Endothelial cell of umbilical vein (primary cell): ENCODE measurements at regions not wholly inside any gene's neighbourhood (a gene's known extent, or its start where the extent isn't known, plus 50 kb on each side); places are given as distances from the start of the nearest gene placed in this dataset.

Source experiments
- BruUV-seq: library from RNA; stranded (reverse); fragments of 400-500 nt; replicated peaks from 2 replicates; lab custom pipeline; 2021; lab: Mats Ljungman, UMichigan
- CTCF ChIA-PET: fragments of 300-600, 350-600 bp; sonication (Branson Sonifier 250); formaldehyde crosslinking; loops from one replicate; lab custom pipeline; 2021; ENCODE audit warnings: antibody characterized with exemption, inconsistent platforms; lab: Charles Lee
- POLR2A ChIA-PET: fragments of 300-600, 350-600 bp; sonication (Branson Sonifier 250); formaldehyde crosslinking; loops from one replicate; lab custom pipeline; 2021; ENCODE audit warnings: antibody characterized with exemption, inconsistent platforms; lab: Charles Lee
- DNase-seq: peaks from one replicate; pipeline ENCODE4 v3.0.0-alpha.2; 2011; ENCODE audit warnings: low read depth, low spot score
- FAIRE-seq: peaks from 2 replicates; lab custom pipeline; 2011; peaks lifted over from hg19 to GRCh38; lab: Jason Lieb, UNC
- H2AFZ ChIP-seq: 2 replicates; pipeline ENCODE4 v1.6.0; 2012; ENCODE audit warnings: low read depth, low read length, control low read depth, inconsistent platforms
- H3K27ac ChIP-seq: 2 replicates; pipeline ENCODE4 v1.5.1; 2011; ENCODE audit warnings: low read depth, mild to moderate bottlenecking, control low read depth, low read length, moderate library complexity; ENCODE audit not compliant: insufficient read depth
- H3K27me3 ChIP-seq, 2 experiments: 2 replicates each; pipeline versions ENCODE4 v1.6.0 to v1.6.1; 2011; ENCODE audit warnings: low read length in 2 of 2, mixed read lengths in 1 of 2; ENCODE audit not compliant: control insufficient read depth in 2 of 2, insufficient read depth in 2 of 2
- H3K36me3 ChIP-seq, 2 experiments: 2 replicates in 1 of 2; 3 replicates in 1 of 2; pipeline ENCODE4 v1.5.1; 2011; ENCODE audit warnings: low read length in 2 of 2, mild to moderate bottlenecking in 1 of 2, moderate library complexity in 1 of 2; ENCODE audit not compliant: control insufficient read depth in 2 of 2, insufficient read depth in 2 of 2; ENCODE audit errors: extremely low read depth in 1 of 2
- H3K4me1 ChIP-seq: 3 replicates; pipeline ENCODE4 v1.5.1; 2011; ENCODE audit warnings: mild to moderate bottlenecking, low read length; ENCODE audit not compliant: control insufficient read depth, insufficient read depth; ENCODE audit errors: extremely low read depth
- H3K4me2 ChIP-seq: 2 replicates; pipeline ENCODE4 v1.6.1; 2011; ENCODE audit warnings: low read length, control low read depth, mixed read lengths; ENCODE audit not compliant: insufficient read depth
- H3K4me3 ChIP-seq, 3 experiments: fragments of 200-600 bp in 1 of 3; sonication (generic), shearing (Covaris generic) in 1 of 3; replicated peaks in 1 of 3; 2 replicates each; pipeline ENCODE4 v1.5.1; 2011 to 2016; ENCODE audit warnings: control low read depth in 3 of 3, low read length in 3 of 3, mild to moderate bottlenecking in 2 of 3, inconsistent platforms in 1 of 3, low read depth in 1 of 3, moderate library complexity in 1 of 3; ENCODE audit not compliant: insufficient read depth in 1 of 3
- H3K79me2 ChIP-seq: 2 replicates; pipeline ENCODE4 v1.6.0; 2012; ENCODE audit warnings: low read length, inconsistent platforms; ENCODE audit not compliant: control insufficient read depth, insufficient read depth
- H3K9ac ChIP-seq: replicated peaks from 2 replicates; pipeline ENCODE3; 2011; ENCODE audit warnings: low read length, control low read depth; ENCODE audit not compliant: insufficient read depth; ENCODE audit errors: extremely low read depth
- H3K9me1 ChIP-seq: replicated peaks from 3 replicates; pipeline ENCODE4 v1.6.0; 2011; ENCODE audit warnings: mild to moderate bottlenecking, low read length; ENCODE audit not compliant: control insufficient read depth, insufficient read depth; ENCODE audit errors: extremely low read depth
- H3K9me3 ChIP-seq: replicated peaks from 2 replicates; pipeline ENCODE4 v1.5.1; 2012; ENCODE audit warnings: low read length, inconsistent platforms; ENCODE audit not compliant: control insufficient read depth, insufficient read depth
- H4K20me1 ChIP-seq: replicated peaks from 2 replicates; pipeline ENCODE3; 2011; ENCODE audit warnings: mild to moderate bottlenecking, low read length; ENCODE audit not compliant: control insufficient read depth, insufficient read depth; ENCODE audit errors: extremely low read depth
- EZH2 ChIP-seq: IDR thresholded peaks from 2 replicates; pipeline ENCODE4 v1.6.1; 2012; ENCODE audit warnings: borderline replicate concordance, low read depth, mild to moderate bottlenecking, moderate library complexity, low read length, inconsistent platforms; ENCODE audit not compliant: severe bottlenecking
- FOS ChIP-seq: IDR thresholded peaks from 2 replicates; pipeline ENCODE4 v1.6.1; 2011; ENCODE audit warnings: mild to moderate bottlenecking, low read length, moderate library complexity, borderline replicate concordance; ENCODE audit not compliant: insufficient read depth
- GATA2 ChIP-seq: IDR thresholded peaks from 2 replicates; pipeline ENCODE4 v1.7.0; 2011; ENCODE audit warnings: low read depth, mild to moderate bottlenecking, moderate library complexity, mixed read lengths, low read length; ENCODE audit not compliant: insufficient read length, insufficient read depth
- JUN ChIP-seq: IDR thresholded peaks from 2 replicates; pipeline ENCODE4 v1.6.1; 2011; ENCODE audit warnings: borderline replicate concordance, low read depth; ENCODE audit not compliant: insufficient read length, insufficient read depth
- MYC ChIP-seq: IDR thresholded peaks from one replicate; pipeline ENCODE4 v1.6.1; 2011; ENCODE audit warnings: mild to moderate bottlenecking, low read depth, low read length
- POLR2A ChIP-seq: IDR thresholded peaks from 2 replicates; pipeline ENCODE4 v1.6.1; 2012; ENCODE audit warnings: low read depth, mild to moderate bottlenecking, control low read depth, low read length
- POLR2AphosphoS5 ChIP-seq: IDR thresholded peaks from 2 replicates; pipeline ENCODE4 v1.6.1; 2012; ENCODE audit warnings: low read depth, mild to moderate bottlenecking, control low read depth, low read length, moderate library complexity; ENCODE audit not compliant: insufficient read depth
- dilution Hi-C: fragments of 300-500 bp; cut with MboI; formaldehyde crosslinking; loops from one replicate; pipeline ENCODE4 v1.15.0; 2019; ENCODE audit warnings: low sequenced_read_pairs; ENCODE audit not compliant: extremely low pct_ligation_motif_present
- intact Hi-C: fragments of 100-400 bp; cut with micrococcal nuclease; formaldehyde crosslinking; loops from one replicate; pipeline ENCODE4 v1.10.0; 2022
- TF ChIP-seq, protein P1 (sequence below): IDR thresholded peaks from 2 replicates; pipeline ENCODE4 v1.6.1; 2011; ENCODE audit not compliant: insufficient read depth, insufficient read length
- TF ChIP-seq, protein P2 (sequence below), 2 donors: IDR thresholded peaks; 1 replicate in 1 of 2; 2 replicates in 1 of 2; pipeline ENCODE4 v1.5.1; 2011; ENCODE audit warnings: low read length in 2 of 2, mild to moderate bottlenecking in 2 of 2, moderate library complexity in 2 of 2, control low read depth in 1 of 2, inconsistent platforms in 1 of 2, low read depth in 1 of 2; ENCODE audit not compliant: insufficient read depth in 1 of 2; ENCODE audit errors: extremely low read depth in 1 of 2

DNA sequence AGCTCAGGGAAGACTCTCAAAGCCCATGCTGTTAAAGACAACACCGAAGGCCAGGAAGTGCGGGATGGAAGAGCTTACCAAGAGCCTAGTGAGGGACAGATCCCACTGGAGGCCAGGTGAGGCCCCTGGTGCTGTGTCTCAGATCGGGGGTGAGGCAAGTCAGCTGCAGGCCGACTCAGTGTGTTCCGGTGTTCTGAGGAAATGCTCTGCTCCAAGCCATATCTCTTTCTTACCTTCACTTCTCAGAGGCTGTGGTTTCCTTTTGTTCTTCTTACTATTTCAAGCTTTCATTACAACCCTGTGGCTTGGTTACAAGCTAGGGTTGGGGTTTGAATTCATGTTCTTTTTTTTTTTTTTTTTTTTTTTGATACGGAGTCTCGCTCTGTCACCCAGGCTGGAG lies 114.3 kb upstream of the ZFP64 start:
- H3K4me3 ChIP-seq = no peak overlapping the region
- no peaks in the 10 kb centered on the region for H3K4me1 ChIP-seq
- no peaks in the 10 kb centered on the region for H3K27me3 ChIP-seq
- ChIA-PET POLR2A (no interaction called here), CTCF (interaction anchor here (0.7 kb wide), 1 partner anchor 1079 kb away, joined by 3 read pairs; no protein-coding TSS in a partner anchor)
- H3K79me2 ChIP-seq = no peaks in the 10 kb centered on the region
- no peak for DNase-seq
- H3K27ac ChIP-seq = no peak overlapping the region
- no peaks in the 10 kb centered on the region for H3K9me3 ChIP-seq
- TF ChIP-seq FOS = no peak
- H2AFZ ChIP-seq = no peak overlapping the region
- no peaks in the 10 kb centered on the region for H3K36me3 ChIP-seq
- no peak overlapping the region for H3K4me2 ChIP-seq
- H3K9me1 ChIP-seq = no peaks in the 10 kb centered on the region
- no peak overlapping the region for H3K9ac ChIP-seq
- intact Hi-C loops (no loop called here), dilution Hi-C loops (no loop called here)
- FAIRE-seq = no peak
- no TSS peak for BruUV-seq
- no peaks in the 10 kb centered on the region for H4K20me1 ChIP-seq

DNA sequence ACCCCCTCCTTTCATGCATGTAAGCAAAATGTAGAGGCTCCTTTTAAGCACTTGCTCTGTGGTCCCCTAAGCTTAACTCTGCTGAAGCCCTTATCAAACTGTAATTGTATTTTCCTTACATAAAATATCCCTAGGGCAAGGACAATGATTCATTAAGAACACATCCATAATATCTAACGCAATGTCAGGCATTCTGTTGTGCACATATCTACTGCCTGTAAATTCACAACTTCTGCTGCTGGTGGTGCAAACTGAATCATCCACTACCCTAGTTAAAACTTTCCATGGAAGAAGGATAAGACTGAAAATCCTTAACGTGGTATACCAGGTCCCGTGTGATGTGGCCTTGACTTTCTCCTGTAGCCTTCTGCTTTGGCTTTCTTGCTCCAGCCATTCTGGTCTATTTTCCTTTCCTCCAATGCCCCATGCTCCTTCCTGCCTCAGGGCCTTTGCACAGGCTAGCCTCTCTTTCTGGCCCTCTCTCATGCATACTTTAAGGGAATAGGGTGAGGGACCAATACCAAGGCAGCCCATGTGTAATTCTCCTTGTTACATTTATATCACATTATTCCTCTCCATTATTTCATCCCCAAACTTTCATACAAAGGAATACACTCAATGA lies 113.6 kb upstream of the ZFP64 start:
- TF ChIP-seq POLR2AphosphoS5 = no peak
- no peak for TF ChIP-seq EZH2
- TF ChIP-seq FOS = no peak
- TF ChIP-seq GATA2 = no peak
- TF ChIP-seq JUN = no peak
- TF ChIP-seq, protein P1, sequence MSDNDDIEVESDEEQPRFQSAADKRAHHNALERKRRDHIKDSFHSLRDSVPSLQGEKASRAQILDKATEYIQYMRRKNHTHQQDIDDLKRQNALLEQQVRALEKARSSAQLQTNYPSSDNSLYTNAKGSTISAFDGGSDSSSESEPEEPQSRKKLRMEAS = no peak
- no peak for TF ChIP-seq POLR2A
- TF ChIP-seq, protein P2, sequence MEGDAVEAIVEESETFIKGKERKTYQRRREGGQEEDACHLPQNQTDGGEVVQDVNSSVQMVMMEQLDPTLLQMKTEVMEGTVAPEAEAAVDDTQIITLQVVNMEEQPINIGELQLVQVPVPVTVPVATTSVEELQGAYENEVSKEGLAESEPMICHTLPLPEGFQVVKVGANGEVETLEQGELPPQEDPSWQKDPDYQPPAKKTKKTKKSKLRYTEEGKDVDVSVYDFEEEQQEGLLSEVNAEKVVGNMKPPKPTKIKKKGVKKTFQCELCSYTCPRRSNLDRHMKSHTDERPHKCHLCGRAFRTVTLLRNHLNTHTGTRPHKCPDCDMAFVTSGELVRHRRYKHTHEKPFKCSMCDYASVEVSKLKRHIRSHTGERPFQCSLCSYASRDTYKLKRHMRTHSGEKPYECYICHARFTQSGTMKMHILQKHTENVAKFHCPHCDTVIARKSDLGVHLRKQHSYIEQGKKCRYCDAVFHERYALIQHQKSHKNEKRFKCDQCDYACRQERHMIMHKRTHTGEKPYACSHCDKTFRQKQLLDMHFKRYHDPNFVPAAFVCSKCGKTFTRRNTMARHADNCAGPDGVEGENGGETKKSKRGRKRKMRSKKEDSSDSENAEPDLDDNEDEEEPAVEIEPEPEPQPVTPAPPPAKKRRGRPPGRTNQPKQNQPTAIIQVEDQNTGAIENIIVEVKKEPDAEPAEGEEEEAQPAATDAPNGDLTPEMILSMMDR (IDR thresholded peaks at IDR 0.05; ENCODE audit: extremely low read depth in 1 of 2, insufficient read depth in 1 of 2, low read depth in 1 of 2, low read length in 2 of 2) = no peak
- TF ChIP-seq MYC = no peak
- no peaks in the 10 kb centered on the region for H3K9me1 ChIP-seq

More for the DNA sequence above, 113.6 kb upstream of the ZFP64 start:
- Histone ChIP-seq H3K27me3 (no peaks in the 10 kb centered on the region), H3K4me2 (no peak overlapping the region), H3K9me3 (no peaks in the 10 kb centered on the region), H3K4me3 (no peak overlapping the region), H3K4me1 (no peaks in the 10 kb centered on the region), H3K27ac (no peak overlapping the region), H3K36me3 (no peaks in the 10 kb centered on the region), H3K9ac (no peak overlapping the region), H3K79me2 (no peaks in the 10 kb centered on the region), H4K20me1 (no peaks in the 10 kb centered on the region), H2AFZ (no peak overlapping the region)
- ChIA-PET POLR2A (no interaction called here), CTCF (no interaction called here)
- DNase-seq (no peak), FAIRE-seq (no peak)
- dilution Hi-C loops (no loop called here), intact Hi-C loops (no loop called here)
- BruUV-seq = no TSS peak
